ENCODE measurements at regions not wholly inside any gene's neighbourhood (a gene's known extent, or its start where the extent isn't known, plus 50 kb on each side); places are given as distances from the start of the nearest gene placed in this dataset.
"Not testable (repeated sequence)": the region's sequence is repeated elsewhere in the genome, so short reads cannot be mapped to it uniquely, and the experiment has no call there.

- no peak for DNase-seq
Measured at GRCh38 chr12:115383668-115384067, 699.7 kb upstream of the TBX3 start.

GRCh38 chr12:115382681-115383080, 698.7 kb upstream of the TBX3 start:
- DNase-seq: no peak

GRCh38 chr12:115380546-115381120, 696.7 kb upstream of the TBX3 start:
- no peak for DNase-seq

- no peak for DNase-seq
Measured at GRCh38 chr12:115378291-115378690, 694.3 kb upstream of the TBX3 start.

- DNase-seq: no peak
Measured at GRCh38 chr12:115377779-115378178, 693.8 kb upstream of the TBX3 start.

- no peak for DNase-seq
Measured at GRCh38 chr12:115377230-115377629, 693.3 kb upstream of the TBX3 start.

GRCh38 chr12:115375186-115375991, 691.4 kb upstream of the TBX3 start:
- no peak for DNase-seq

- no peak for DNase-seq
Measured at GRCh38 chr12:115374480-115375185, 690.7 kb upstream of the TBX3 start.

- no peak for DNase-seq
Measured at GRCh38 chr12:115371711-115372110, 687.7 kb upstream of the TBX3 start.

GRCh38 chr12:115370650-115371049, 686.7 kb upstream of the TBX3 start:
- DNase-seq: no peak

GRCh38 chr12:115370207-115370606, 686.2 kb upstream of the TBX3 start:
- no peak for DNase-seq

- DNase-seq: not testable (repeated sequence)
Measured at GRCh38 chr12:115366277-115366676, 682.3 kb upstream of the TBX3 start.

GRCh38 chr12:115365765-115366164, 681.8 kb upstream of the TBX3 start:
- not testable (repeated sequence) for DNase-seq

- no peak for DNase-seq
Measured at GRCh38 chr12:115364921-115365320, 680.9 kb upstream of the TBX3 start.

GRCh38 chr12:115362339-115362976, 678.5 kb upstream of the TBX3 start:
- no peak for DNase-seq

GRCh38 chr12:115357681-115358080, 673.7 kb upstream of the TBX3 start:
- no peak for DNase-seq

- no peak for DNase-seq
Measured at GRCh38 chr12:115355301-115355700, 671.3 kb upstream of the TBX3 start.

- peak; percentile 7 for DNase-seq
Measured at GRCh38 chr12:115354007-115354890, 670.3 kb upstream of the TBX3 start.

- no peak for DNase-seq
Measured at GRCh38 chr12:115353467-115353866, 669.5 kb upstream of the TBX3 start.

GRCh38 chr12:115351514-115352077, 667.6 kb upstream of the TBX3 start:
- no peak for DNase-seq

- no peak for DNase-seq
Measured at GRCh38 chr12:115349711-115350110, 665.7 kb upstream of the TBX3 start.

- no peak for DNase-seq
Measured at GRCh38 chr12:115348301-115348700, 664.3 kb upstream of the TBX3 start.
